Hepatocyte (in vitro differentiated cells): ENCODE measurements at regions not wholly inside any gene's neighbourhood (a gene's known extent, or its start where the extent isn't known, plus 50 kb on each side); places are given as distances from the start of the nearest gene placed in this dataset.

ENCODE experiments used
- EZH2 ChIP-seq: fragments of 200-600 bp; sonication (generic); IDR thresholded peaks from 2 replicates; pipeline ENCODE4 v1.6.1; 2016; ENCODE audit warnings: antibody characterized with exemption, mild to moderate bottlenecking, borderline replicate concordance
- TF ChIP-seq, protein P1 (sequence below): fragments of 200-600 bp; sonication (generic); IDR thresholded peaks from 2 replicates; pipeline ENCODE4 v1.5.1; 2016; ENCODE audit warnings: antibody characterized with exemption, mild to moderate bottlenecking; ENCODE audit not compliant: poor library complexity

GRCh38 chr3:13132731-13133410, 59.6 kb upstream of the IQSEC1 start:
- TF ChIP-seq EZH2 = no peak
- TF ChIP-seq, protein P1, sequence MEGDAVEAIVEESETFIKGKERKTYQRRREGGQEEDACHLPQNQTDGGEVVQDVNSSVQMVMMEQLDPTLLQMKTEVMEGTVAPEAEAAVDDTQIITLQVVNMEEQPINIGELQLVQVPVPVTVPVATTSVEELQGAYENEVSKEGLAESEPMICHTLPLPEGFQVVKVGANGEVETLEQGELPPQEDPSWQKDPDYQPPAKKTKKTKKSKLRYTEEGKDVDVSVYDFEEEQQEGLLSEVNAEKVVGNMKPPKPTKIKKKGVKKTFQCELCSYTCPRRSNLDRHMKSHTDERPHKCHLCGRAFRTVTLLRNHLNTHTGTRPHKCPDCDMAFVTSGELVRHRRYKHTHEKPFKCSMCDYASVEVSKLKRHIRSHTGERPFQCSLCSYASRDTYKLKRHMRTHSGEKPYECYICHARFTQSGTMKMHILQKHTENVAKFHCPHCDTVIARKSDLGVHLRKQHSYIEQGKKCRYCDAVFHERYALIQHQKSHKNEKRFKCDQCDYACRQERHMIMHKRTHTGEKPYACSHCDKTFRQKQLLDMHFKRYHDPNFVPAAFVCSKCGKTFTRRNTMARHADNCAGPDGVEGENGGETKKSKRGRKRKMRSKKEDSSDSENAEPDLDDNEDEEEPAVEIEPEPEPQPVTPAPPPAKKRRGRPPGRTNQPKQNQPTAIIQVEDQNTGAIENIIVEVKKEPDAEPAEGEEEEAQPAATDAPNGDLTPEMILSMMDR = no peak
